SK-N-SH (cell line): ENCODE measurements at regions not wholly inside any gene's neighbourhood (a gene's known extent, or its start where the extent isn't known, plus 50 kb on each side); places are given as distances from the start of the nearest gene placed in this dataset.

Source experiments
- CTCF ChIA-PET: fragments of 300-600, 350-600 bp; formaldehyde crosslinking; extraction: SDS; loops from one replicate; lab custom pipeline; 2021; lab: Yijun Ruan, JAX
- POLR2A ChIA-PET: fragments of 350-600 bp; sonication (Branson Sonifier 250); formaldehyde crosslinking; extraction: SDS; loops from one replicate; lab custom pipeline; 2020; ENCODE audit warnings: antibody characterized with exemption, inconsistent platforms; lab: Yijun Ruan, JAX
- DNase-seq: peaks from one replicate; pipeline ENCODE4 v3.0.0; 2012
- H2AFZ ChIP-seq: fragments of 200-600 bp; sonication (generic); 2 replicates; pipeline ENCODE4 v1.8.1; 2016; ENCODE audit warnings: antibody characterized with exemption, mild to moderate bottlenecking, low read depth
- H3F3A ChIP-seq: fragments of 200-600 bp; sonication (generic); replicated peaks from 2 replicates; pipeline ENCODE3; 2016; ENCODE audit warnings: antibody characterized with exemption, mild to moderate bottlenecking; ENCODE audit not compliant: insufficient read depth
- H3K27ac ChIP-seq, 2 experiments: fragments of 200-500 bp in 1 of 2; fragments of 200-600 bp in 1 of 2; sonication (Bioruptor generic) in 1 of 2; sonication (generic), shearing (Covaris generic) in 1 of 2; 2 replicates each; pipeline versions ENCODE4 v1.5.1 to v1.6.1; 2014 to 2016; ENCODE audit warnings: low read depth in 2 of 2, inconsistent platforms in 1 of 2, low read length in 1 of 2, mild to moderate bottlenecking in 1 of 2, mixed read lengths in 1 of 2
- H3K27me3 ChIP-seq: fragments of 200-600 bp; sonication (generic), shearing (Covaris generic); 2 replicates; pipeline ENCODE4 v1.6.1; 2016; ENCODE audit warnings: mixed run types; ENCODE audit not compliant: insufficient read depth
- H3K36me3 ChIP-seq, 2 experiments: fragments of 200-500 bp in 1 of 2; fragments of 200-600 bp in 1 of 2; sonication (Bioruptor generic) in 1 of 2; sonication (generic) in 1 of 2; replicated peaks in 1 of 2; 2 replicates each; pipeline versions ENCODE3 to v1.5.1; 2014 to 2016; ENCODE audit warnings: low read length in 1 of 2, mild to moderate bottlenecking in 1 of 2; ENCODE audit not compliant: insufficient read depth in 2 of 2, control insufficient read depth in 1 of 2
- H3K4me1 ChIP-seq, 2 experiments: fragments of 200-500 bp in 1 of 2; fragments of 200-600 bp in 1 of 2; sonication (Bioruptor generic) in 1 of 2; sonication (generic), shearing (Covaris generic) in 1 of 2; 2 replicates each; pipeline versions ENCODE4 v1.5.1 to v1.6.1; 2014 to 2016; ENCODE audit warnings: low read depth in 1 of 2, low read length in 1 of 2, mixed run types in 1 of 2; ENCODE audit not compliant: insufficient read depth in 2 of 2, control insufficient read depth in 1 of 2
- H3K4me2 ChIP-seq: fragments of 200-600 bp; sonication (generic), shearing (Covaris generic); 2 replicates; pipeline ENCODE4 v1.6.1; 2017; ENCODE audit warnings: mixed run types
- H3K4me3 ChIP-seq, 2 experiments: fragments of 200-500 bp in 1 of 2; fragments of 200-600 bp in 1 of 2; sonication (Bioruptor generic) in 1 of 2; sonication (generic), shearing (Covaris generic) in 1 of 2; 2 replicates each; pipeline versions ENCODE4 v1.5.1 to v1.8.1; 2014 to 2016; ENCODE audit warnings: low read depth in 2 of 2, inconsistent platforms in 1 of 2, low read length in 1 of 2, mild to moderate bottlenecking in 1 of 2, mixed read lengths in 1 of 2, moderate library complexity in 1 of 2
- H3K79me2 ChIP-seq: fragments of 200-600 bp; sonication (generic); 2 replicates; pipeline ENCODE4 v1.8.1; 2017; ENCODE audit warnings: mild to moderate bottlenecking; ENCODE audit not compliant: insufficient read depth
- H3K9ac ChIP-seq: fragments of 200-600 bp; sonication (generic); 2 replicates; pipeline ENCODE4 v1.6.1; 2017; ENCODE audit warnings: mixed run types
- H3K9me2 ChIP-seq: fragments of 200-600 bp; sonication (generic); 2 replicates; pipeline ENCODE4 v1.6.1; 2017; ENCODE audit warnings: mixed run types
- H3K9me3 ChIP-seq: fragments of 200-600 bp; sonication (generic); 2 replicates; pipeline ENCODE4 v1.6.1; 2017; ENCODE audit warnings: mixed run types, mild to moderate bottlenecking, moderate library complexity
- H4K20me1 ChIP-seq: fragments of 200-600 bp; sonication (generic); 2 replicates; pipeline ENCODE4 v1.6.1; 2017; ENCODE audit warnings: mild to moderate bottlenecking, mixed run types; ENCODE audit not compliant: insufficient read depth
- CHD2 ChIP-seq: fragments of 150-350 bp; IDR thresholded peaks from 2 replicates; pipeline ENCODE4 v1.6.1; 2018; ENCODE audit warnings: low read length; ENCODE audit not compliant: partially characterized antibody
- EP300 ChIP-seq, 2 experiments: IDR thresholded peaks; 2 replicates each; pipeline versions ENCODE4 v1.4.0 to v1.6.1; 2012; ENCODE audit warnings: borderline replicate concordance in 1 of 2, low read depth in 1 of 2, low read length in 1 of 2
- EZH2phosphoT487 ChIP-seq: fragments of 200-600 bp; sonication (generic); IDR thresholded peaks from 2 replicates; pipeline ENCODE4 v1.6.1; 2017; ENCODE audit warnings: low read depth, mixed run types, mild to moderate bottlenecking, antibody characterized with exemption, moderate library complexity, borderline replicate concordance
- FOSL2 ChIP-seq: IDR thresholded peaks from 2 replicates; pipeline ENCODE4 v1.4.0; 2012; ENCODE audit warnings: low read depth, mild to moderate bottlenecking, moderate library complexity, borderline replicate concordance
- FOXJ3 ChIP-seq: sonication (generic); formaldehyde crosslinking; IDR thresholded peaks from 2 replicates; pipeline ENCODE4 v1.5.1; 2020; ENCODE audit warnings: mild to moderate bottlenecking, missing genetic modification reagents
- FOXM1 ChIP-seq: IDR thresholded peaks from 2 replicates; pipeline ENCODE4 v1.4.0; 2012; ENCODE audit warnings: low read depth, mild to moderate bottlenecking
- GATA2 ChIP-seq: sonication (generic); formaldehyde crosslinking; IDR thresholded peaks from 2 replicates; pipeline ENCODE4 v1.5.0; 2020; ENCODE audit warnings: mild to moderate bottlenecking, missing genetic modification reagents
- MEF2A ChIP-seq: IDR thresholded peaks from 2 replicates; pipeline ENCODE4 v1.4.0; 2012; ENCODE audit warnings: low read depth, borderline replicate concordance
- RAD21 ChIP-seq: IDR thresholded peaks from 2 replicates; pipeline ENCODE4 v1.6.1; 2012; ENCODE audit warnings: mild to moderate bottlenecking, low read length
- RCOR1 ChIP-seq: fragments of 150-350 bp; IDR thresholded peaks from 2 replicates; pipeline ENCODE4 v1.6.1; 2017; ENCODE audit warnings: antibody characterized with exemption, low read length
- RFX5 ChIP-seq: IDR thresholded peaks from 2 replicates; pipeline ENCODE4 v1.6.1; 2012; ENCODE audit warnings: mild to moderate bottlenecking, improper control_type of control experiment, low read length
- SIN3A ChIP-seq: IDR thresholded peaks from 2 replicates; pipeline ENCODE4 v1.6.1; 2012; ENCODE audit warnings: low read depth, mild to moderate bottlenecking, low read length, moderate library complexity, borderline replicate concordance
- TAF1 ChIP-seq: IDR thresholded peaks from 2 replicates; pipeline ENCODE4 v1.6.1; 2012; ENCODE audit warnings: low read depth, mild to moderate bottlenecking, low read length, moderate library complexity, borderline replicate concordance
- TCF12 ChIP-seq: IDR thresholded peaks from 2 replicates; pipeline ENCODE4 v1.4.0; 2012
- TEAD4 ChIP-seq: IDR thresholded peaks from 2 replicates; pipeline ENCODE4 v1.4.0; 2012; ENCODE audit warnings: mild to moderate bottlenecking, borderline replicate concordance; ENCODE audit not compliant: insufficient read depth
- WGBS: methylation state at CpG from one replicate; pipeline ENCODE4 v1.1.6; 2017; ENCODE audit warnings: low lambda C conversion rate; 5-methylcytosine and 5-hydroxymethylcytosine counted together
- TF ChIP-seq, protein P1 (sequence below): IDR thresholded peaks from 2 replicates; pipeline ENCODE4 v1.4.0; 2012; ENCODE audit warnings: low read depth, borderline replicate concordance
- TF ChIP-seq, protein P2 (sequence below): fragments of 150-350 bp; IDR thresholded peaks from 2 replicates; pipeline ENCODE4 v1.6.1; 2016; ENCODE audit warnings: mild to moderate bottlenecking, low read depth, low read length
- TF ChIP-seq, protein P3 (sequence below): IDR thresholded peaks from 2 replicates; pipeline ENCODE4 v1.4.0; 2012; ENCODE audit warnings: low read depth, borderline replicate concordance

DNA sequence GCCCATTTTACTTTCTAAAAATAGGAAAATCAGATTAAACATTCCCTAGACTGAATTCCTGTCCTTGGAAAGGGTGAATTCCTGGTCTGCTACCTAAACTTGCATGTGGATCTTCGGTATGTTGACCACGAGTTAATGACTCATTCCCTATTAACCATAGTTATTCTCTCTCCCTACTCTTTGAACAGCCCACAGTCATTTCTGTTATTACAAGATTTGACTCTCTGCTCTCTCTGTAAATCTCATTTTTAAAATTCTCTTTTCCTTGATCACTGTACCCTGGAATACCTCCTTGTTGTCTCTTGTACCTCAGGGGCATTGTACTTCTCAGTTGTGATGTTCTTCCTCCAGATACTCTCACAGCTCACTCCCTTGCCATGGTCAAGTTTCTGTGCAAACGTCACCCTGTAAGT lies 92.0 kb upstream of the GULP1 start (continued):
- TF ChIP-seq, protein P1, sequence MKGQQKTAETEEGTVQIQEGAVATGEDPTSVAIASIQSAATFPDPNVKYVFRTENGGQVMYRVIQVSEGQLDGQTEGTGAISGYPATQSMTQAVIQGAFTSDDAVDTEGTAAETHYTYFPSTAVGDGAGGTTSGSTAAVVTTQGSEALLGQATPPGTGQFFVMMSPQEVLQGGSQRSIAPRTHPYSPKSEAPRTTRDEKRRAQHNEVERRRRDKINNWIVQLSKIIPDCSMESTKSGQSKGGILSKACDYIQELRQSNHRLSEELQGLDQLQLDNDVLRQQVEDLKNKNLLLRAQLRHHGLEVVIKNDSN = peak; percentile 45; the same call in 1 of the 2 replicates
- TF ChIP-seq, protein P2, sequence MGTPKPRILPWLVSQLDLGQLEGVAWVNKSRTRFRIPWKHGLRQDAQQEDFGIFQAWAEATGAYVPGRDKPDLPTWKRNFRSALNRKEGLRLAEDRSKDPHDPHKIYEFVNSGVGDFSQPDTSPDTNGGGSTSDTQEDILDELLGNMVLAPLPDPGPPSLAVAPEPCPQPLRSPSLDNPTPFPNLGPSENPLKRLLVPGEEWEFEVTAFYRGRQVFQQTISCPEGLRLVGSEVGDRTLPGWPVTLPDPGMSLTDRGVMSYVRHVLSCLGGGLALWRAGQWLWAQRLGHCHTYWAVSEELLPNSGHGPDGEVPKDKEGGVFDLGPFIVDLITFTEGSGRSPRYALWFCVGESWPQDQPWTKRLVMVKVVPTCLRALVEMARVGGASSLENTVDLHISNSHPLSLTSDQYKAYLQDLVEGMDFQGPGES = no peak
- TF ChIP-seq SIN3A = no peak
- no peak for TF ChIP-seq RFX5
- peak; percentile 92 for TF ChIP-seq TEAD4
- TF ChIP-seq, protein P3, sequence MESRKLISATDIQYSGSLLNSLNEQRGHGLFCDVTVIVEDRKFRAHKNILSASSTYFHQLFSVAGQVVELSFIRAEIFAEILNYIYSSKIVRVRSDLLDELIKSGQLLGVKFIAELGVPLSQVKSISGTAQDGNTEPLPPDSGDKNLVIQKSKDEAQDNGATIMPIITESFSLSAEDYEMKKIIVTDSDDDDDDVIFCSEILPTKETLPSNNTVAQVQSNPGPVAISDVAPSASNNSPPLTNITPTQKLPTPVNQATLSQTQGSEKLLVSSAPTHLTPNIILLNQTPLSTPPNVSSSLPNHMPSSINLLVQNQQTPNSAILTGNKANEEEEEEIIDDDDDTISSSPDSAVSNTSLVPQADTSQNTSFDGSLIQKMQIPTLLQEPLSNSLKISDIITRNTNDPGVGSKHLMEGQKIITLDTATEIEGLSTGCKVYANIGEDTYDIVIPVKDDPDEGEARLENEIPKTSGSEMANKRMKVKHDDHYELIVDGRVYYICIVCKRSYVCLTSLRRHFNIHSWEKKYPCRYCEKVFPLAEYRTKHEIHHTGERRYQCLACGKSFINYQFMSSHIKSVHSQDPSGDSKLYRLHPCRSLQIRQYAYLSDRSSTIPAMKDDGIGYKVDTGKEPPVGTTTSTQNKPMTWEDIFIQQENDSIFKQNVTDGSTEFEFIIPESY = peak; percentile 27; the same call in 1 of the 2 replicates
- peak; percentile 95 for TF ChIP-seq FOSL2
- peak; percentile 75; the same call in 1 of the 2 replicates for TF ChIP-seq FOXM1
- TF ChIP-seq EZH2phosphoT487 = no peak
- peak; percentile 91 for TF ChIP-seq TCF12

DNA sequence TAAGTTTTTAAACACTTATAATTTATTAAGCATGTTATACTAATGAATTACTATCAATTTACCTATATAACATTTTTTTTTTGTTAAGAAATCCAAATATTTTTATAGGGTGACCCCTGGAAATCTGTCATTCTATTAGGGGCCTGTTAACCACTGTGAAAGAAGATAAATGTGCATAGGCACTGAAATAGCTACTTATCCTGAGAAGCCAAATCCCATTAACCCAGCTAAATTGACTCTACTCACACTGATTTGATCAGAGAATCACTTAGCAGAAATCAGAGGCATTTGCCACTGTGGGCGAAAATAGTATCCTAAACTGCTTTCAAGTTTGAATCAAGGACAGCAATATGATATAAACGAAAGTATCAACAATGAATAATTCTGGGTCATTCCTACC lies 90.0 kb upstream of the GULP1 start:
- Histone ChIP-seq H3K4me3 (no peak overlapping the region), H3K36me3 (no peaks in the 10 kb centered on the region), H4K20me1 (no peaks in the 10 kb centered on the region), H3K9ac (no peak overlapping the region), H3K27ac (peak overlapping the region in 1 of 2 experiments; percentile 60; a peak in 2 of 4 replicates), H3K4me2 (no peak overlapping the region), H3K27me3 (no peaks in the 10 kb centered on the region), H3F3A (peaks cover 18% of the 10 kb centered on the region), H3K9me2 (no peaks in the 10 kb centered on the region), H2AFZ (no peak overlapping the region), H3K4me1 (peaks cover 6 to 7% of the 10 kb centered on the region in 2 experiments), H3K79me2 (no peaks in the 10 kb centered on the region), H3K9me3 (no peaks in the 10 kb centered on the region)
- TF ChIP-seq TAF1 (no peak), CHD2 (peak; percentile 71), FOXJ3 (peak; percentile 51; the same call in 1 of the 2 replicates), RAD21 (peak; percentile 30), GATA2 (CRISPR knock-in tag) (peak; percentile 85), RFX5 (no peak), MEF2A (no peak), EP300 (IDR thresholded peaks at IDR 0.05; ENCODE audit: borderline replicate concordance in 1 of 2, low read depth in 1 of 2, low read length in 1 of 2) (peak in 1 of 2 experiments; percentile 85; a peak in 2 of 4 replicates), RCOR1 (peak; percentile 92)
- TF ChIP-seq, protein P2 = no peak
- TF ChIP-seq, protein P1 = no peak
- POLR2A ChIA-PET = interaction anchor here (0.6 to 0.8 kb wide), 2 partner anchors 91 to 313 kb away, joined by 3 to 6 read pairs; no protein-coding TSS in a partner anchor
- peak; percentile 41 for DNase-seq
- WGBS = 87% methylated on average over 2 of the region's 2 CpGs
- CTCF ChIA-PET = interaction anchor here (1.2 to 1.6 kb wide), 3 partner anchors 10 to 211 kb away, joined by 4 to 6 read pairs (median 6); partner anchors contain the start of gene GULP1
